GM19035 (cell line): ENCODE measurements at regions not wholly inside any gene's neighbourhood (a gene's known extent, or its start where the extent isn't known, plus 50 kb on each side); places are given as distances from the start of the nearest gene placed in this dataset.

Source experiments
- ATAC-seq: cut with Tn5 transposase; IDR thresholded peaks from one replicate; pipeline ENCODE4 v1.9.1; 2021; ENCODE audit not compliant: unreplicated experiment

DNA sequence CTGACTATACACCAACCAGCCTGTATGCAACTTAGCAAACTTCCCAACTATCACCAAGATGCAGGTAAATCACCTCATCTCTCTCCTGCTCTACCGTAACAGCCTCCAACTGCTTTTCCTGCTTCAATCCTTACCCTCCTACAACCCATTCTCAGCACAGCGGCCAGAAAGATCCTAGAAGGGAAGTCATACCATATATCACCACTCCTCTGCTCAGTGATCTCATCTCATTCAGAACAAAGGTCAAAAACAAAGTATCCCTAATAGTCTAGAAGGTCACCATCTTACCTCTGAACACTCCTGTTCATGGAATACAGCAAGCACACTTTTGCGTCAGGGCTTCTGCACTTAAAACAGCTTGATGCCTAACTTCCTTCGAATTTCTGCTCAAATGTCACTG, 62.2 kb upstream of the RNF38 start:
- no peak for ATAC-seq

GRCh38 chr9:36461323-36461722, 61.3 kb upstream of the RNF38 start:
- ATAC-seq: no peak

DNA sequence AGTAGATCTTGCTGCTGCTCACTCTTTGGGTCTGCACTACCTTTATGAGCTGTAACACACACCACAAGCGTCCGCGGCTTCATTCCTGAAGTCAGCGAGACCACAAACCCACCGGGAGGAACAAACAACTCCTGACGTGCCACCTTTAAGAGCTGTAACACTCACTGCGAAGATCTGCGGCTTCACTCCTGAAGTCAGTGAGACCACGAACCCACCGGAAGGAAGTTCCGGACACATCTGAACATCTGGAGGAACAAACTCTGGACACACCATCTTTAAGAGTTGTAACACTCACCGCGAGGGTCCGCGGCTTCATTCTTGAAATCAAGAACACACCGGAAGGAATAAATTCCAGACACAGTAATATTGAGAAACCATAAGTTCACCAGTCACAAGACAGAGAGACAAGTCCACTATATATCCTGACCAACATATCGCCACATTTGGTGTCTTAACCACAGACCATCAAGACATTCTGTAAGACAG, 58.4 kb upstream of the RNF38 start:
- ATAC-seq: peak; percentile 60

DNA sequence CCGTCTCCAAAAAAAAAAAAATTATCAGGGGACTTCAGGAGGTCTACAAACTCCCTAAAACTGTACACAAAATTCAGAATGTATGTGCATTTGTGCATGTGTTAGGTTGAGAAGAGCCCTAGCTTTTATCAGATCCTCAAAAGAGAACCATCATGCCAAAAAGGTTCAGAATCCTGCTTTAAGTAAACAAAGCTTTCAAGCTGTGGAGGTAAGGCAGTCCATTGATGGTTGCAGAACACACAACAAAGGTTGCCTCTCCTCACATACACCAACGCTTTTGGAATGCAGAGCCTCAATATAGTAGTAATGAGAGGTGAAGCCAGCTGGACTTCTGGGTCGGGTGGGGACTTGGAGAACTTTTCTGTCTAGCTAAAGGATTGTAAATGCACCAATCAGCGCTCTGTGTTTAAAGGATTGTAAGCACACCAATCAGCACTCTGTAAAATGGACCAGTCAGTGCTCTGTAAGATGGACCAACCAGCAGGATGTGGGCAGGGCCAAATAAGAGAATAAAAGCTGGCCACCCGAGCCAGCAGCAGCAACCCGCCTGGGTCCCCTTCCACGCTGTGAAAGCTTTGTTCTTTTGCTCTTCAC, 57.9 kb upstream of the RNF38 start:
- ATAC-seq: no peak

DNA sequence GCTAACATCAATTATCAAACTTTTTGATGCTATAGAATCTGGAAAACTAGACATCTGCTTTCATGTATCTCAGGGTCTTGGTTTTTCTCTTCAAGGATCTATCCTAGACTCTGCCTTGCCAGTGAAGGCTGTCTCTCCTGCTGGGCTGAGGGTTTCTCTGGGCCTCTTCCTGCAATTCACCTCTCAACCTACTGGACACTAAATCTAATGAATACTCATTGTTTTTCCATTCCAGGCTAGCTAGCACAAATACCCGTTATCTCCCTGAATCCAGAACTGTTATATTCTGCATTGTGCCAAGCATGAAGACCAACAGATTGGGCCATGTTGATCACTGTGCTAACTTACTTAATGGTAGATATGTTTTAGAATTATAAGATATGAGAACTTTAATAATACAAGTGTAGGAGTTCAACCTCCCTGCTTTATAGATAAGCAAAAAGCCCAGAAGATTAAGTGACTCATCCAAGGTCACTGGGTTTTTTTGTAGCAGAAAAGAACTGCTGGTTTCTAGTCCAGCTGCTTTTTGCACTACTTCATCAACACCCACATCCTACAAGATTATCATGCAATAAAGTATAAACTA, 56.5 kb upstream of the RNF38 start:
- ATAC-seq: no peak

- ATAC-seq: no peak
These were observed 51.9 kb upstream of the RNF38 start for GRCh38 chr9:36451949-36452348.

DNA sequence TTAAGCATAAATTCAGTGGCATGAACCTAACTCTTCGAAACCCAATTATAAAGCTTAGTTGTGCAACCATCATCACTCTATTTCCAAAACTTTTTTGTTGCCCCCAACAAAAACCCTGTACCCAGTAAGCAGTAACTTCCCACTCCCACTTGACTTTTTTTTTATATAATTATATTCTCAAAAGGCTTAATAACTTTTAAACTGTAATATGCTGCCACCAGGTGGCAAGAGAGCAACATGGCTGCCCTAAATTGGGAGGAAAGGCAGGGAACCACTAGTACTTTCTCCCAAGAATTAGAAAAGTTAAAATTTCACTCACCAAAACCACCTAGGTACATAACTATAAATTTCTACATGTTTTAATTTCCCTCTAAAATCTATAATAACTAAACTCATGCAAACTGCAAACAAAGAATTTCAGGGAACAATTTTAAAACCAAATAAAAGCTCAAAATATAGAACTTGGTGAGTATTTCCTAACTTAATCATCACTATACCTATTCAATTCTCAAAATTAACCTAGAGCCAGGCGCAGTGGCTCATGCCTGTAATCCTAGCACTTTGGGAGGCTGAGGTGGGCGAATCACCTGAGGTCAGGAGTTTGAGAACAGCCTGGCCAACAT, 50.2 kb upstream of the RNF38 start:
- no peak for ATAC-seq
